ENCODE measurements at regions not wholly inside any gene's neighbourhood (a gene's known extent, or its start where the extent isn't known, plus 50 kb on each side); places are given as distances from the start of the nearest gene placed in this dataset.
"Not testable (repeated sequence)": the region's sequence is repeated elsewhere in the genome, so short reads cannot be mapped to it uniquely, and the experiment has no call there.

DNA sequence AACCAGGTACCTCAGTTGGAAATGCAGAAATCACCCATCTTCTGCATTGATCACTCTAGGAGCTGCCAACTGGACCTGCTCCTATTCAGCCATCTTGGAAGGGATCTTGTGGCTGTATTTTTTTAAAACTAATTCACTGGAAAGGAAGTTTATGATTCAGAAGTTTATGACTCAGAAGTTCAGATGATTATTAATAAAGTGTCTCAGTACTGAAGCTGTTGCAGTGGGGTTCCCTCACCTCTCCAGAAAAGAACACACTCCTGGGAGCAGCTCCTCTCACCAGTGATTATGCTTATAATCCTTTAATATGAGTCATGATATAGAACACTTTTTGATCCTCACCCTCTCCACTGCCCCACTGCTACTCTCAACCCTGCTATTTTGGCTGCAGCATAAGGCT is 291.2 kb upstream of the HS3ST5 start:
- Histone ChIP-seq H2AFZ (ENCODE audit: control insufficient read depth, low read depth, low read length) (no peak overlapping the region), H3K9me3 (replicated peaks; ENCODE audit: control insufficient read depth, insufficient read depth, low read length) (no peaks in the 10 kb centered on the region), H3K27ac (ENCODE audit: control insufficient read depth, insufficient read depth) (no peak overlapping the region), H3K9ac (ENCODE audit: control insufficient read depth, insufficient read depth, low read length) (no peak overlapping the region), H3K79me2 (ENCODE audit: control insufficient read depth, insufficient read depth, low read length) (no peaks in the 10 kb centered on the region), H3K4me3 (no peak overlapping the region), H3K36me3 (ENCODE audit: control insufficient read depth in 2 of 2, insufficient read depth in 2 of 2, low read length in 1 of 2) (no peaks in the 10 kb centered on the region), H3K4me2 (ENCODE audit: control insufficient read depth, insufficient read depth) (no peak overlapping the region), H3K27me3 (replicated peaks in 1 of 2; ENCODE audit: control insufficient read depth in 2 of 2, insufficient read depth in 2 of 2, low read length in 1 of 2) (no peaks in the 10 kb centered on the region), H3K4me1 (ENCODE audit: control insufficient read depth, insufficient read depth, low read length) (no peaks in the 10 kb centered on the region), H4K20me1 (ENCODE audit: control insufficient read depth, insufficient read depth) (no peaks in the 10 kb centered on the region)
- intact Hi-C loops (cut with micrococcal nuclease; ENCODE audit: unreplicated experiment) (no loop called here), in situ Hi-C loops (cut with MboI) (no loop called here)
- ChIA-PET CTCF (no interaction called here), RAD21 (ENCODE audit: unreplicated experiment) (no interaction called here), POLR2A (no interaction called here), SMC1A (ENCODE audit: uncharacterized antibody, unreplicated experiment) (no interaction called here)
- FAIRE-seq (no peak), DNase-seq (ENCODE audit: low read depth, low spot score) (no peak), ATAC-seq (no peak)
- TF ChIP-seq MXI1 (IDR thresholded peaks at IDR 0.05; ENCODE audit: low read depth, low read length) (no peak), MTA2 (IDR thresholded peaks at IDR 0.05; ENCODE audit: low read depth) (no peak), IKZF1 (conservative IDR thresholded peaks at IDR 0.05) (no peak), IRF4 (IDR thresholded peaks at IDR 0.05; ENCODE audit: low read depth, low read length) (no peak), STAT1 (conservative IDR thresholded peaks at IDR 0.05) (no peak)
- TF ChIP-seq, protein P1, sequence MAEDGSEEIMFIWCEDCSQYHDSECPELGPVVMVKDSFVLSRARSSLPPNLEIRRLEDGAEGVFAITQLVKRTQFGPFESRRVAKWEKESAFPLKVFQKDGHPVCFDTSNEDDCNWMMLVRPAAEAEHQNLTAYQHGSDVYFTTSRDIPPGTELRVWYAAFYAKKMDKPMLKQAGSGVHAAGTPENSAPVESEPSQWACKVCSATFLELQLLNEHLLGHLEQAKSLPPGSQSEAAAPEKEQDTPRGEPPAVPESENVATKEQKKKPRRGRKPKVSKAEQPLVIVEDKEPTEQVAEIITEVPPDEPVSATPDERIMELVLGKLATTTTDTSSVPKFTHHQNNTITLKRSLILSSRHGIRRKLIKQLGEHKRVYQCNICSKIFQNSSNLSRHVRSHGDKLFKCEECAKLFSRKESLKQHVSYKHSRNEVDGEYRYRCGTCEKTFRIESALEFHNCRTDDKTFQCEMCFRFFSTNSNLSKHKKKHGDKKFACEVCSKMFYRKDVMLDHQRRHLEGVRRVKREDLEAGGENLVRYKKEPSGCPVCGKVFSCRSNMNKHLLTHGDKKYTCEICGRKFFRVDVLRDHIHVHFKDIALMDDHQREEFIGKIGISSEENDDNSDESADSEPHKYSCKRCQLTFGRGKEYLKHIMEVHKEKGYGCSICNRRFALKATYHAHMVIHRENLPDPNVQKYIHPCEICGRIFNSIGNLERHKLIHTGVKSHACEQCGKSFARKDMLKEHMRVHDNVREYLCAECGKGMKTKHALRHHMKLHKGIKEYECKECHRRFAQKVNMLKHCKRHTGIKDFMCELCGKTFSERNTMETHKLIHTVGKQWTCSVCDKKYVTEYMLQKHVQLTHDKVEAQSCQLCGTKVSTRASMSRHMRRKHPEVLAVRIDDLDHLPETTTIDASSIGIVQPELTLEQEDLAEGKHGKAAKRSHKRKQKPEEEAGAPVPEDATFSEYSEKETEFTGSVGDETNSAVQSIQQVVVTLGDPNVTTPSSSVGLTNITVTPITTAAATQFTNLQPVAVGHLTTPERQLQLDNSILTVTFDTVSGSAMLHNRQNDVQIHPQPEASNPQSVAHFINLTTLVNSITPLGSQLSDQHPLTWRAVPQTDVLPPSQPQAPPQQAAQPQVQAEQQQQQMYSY (CRISPR knock-in tag; IDR thresholded peaks at IDR 0.05): no peak
- BruUV-seq (replicated peaks): no TSS peak

DNA sequence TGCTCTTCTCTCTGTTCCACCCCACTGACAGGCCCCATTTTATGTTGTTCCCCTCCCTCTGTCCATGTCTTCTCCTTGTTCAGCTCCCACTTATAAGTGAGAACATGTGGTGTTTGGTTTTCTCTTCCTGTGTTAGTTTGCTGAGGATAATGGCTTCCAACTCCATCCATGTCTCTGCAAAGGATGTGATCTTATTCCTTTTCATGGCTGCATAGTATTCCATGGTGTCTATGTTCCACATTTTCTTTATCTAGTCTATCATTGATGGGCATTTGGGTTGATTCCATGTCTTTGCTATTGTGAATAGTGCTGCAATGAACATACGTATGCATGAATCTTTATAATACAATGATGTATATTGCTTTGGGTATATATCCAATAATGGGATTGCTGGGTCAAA is 283.4 kb upstream of the HS3ST5 start:
- DNase-seq (ENCODE audit: low read depth, low spot score); H3K4me1 ChIP-seq (ENCODE audit: control insufficient read depth, insufficient read depth, low read length); BruUV-seq (replicated peaks); H3K79me2 ChIP-seq (ENCODE audit: control insufficient read depth, insufficient read depth, low read length); intact Hi-C loops (cut with micrococcal nuclease; ENCODE audit: unreplicated experiment); SMC1A ChIA-PET (ENCODE audit: uncharacterized antibody, unreplicated experiment); H3K4me3 ChIP-seq; POLR2A ChIA-PET; in situ Hi-C loops (cut with MboI); H3K36me3 ChIP-seq (ENCODE audit: control insufficient read depth in 2 of 2, insufficient read depth in 2 of 2, low read length in 1 of 2); H3K9ac ChIP-seq (ENCODE audit: control insufficient read depth, insufficient read depth, low read length); H3K4me2 ChIP-seq (ENCODE audit: control insufficient read depth, insufficient read depth); FAIRE-seq; CTCF ChIA-PET; H3K27me3 ChIP-seq (replicated peaks in 1 of 2; ENCODE audit: control insufficient read depth in 2 of 2, insufficient read depth in 2 of 2, low read length in 1 of 2); RAD21 ChIA-PET (ENCODE audit: unreplicated experiment); H3K9me3 ChIP-seq (replicated peaks; ENCODE audit: control insufficient read depth, insufficient read depth, low read length); ATAC-seq; H3K27ac ChIP-seq (ENCODE audit: control insufficient read depth, insufficient read depth); H4K20me1 ChIP-seq (ENCODE audit: control insufficient read depth, insufficient read depth); H2AFZ ChIP-seq (ENCODE audit: control insufficient read depth, low read depth, low read length): not testable (repeated sequence)
- WGBS (ENCODE audit: insufficient coverage, insufficient replicate concordance, low lambda C conversion rate, missing lambda C conversion rate): 35% methylated on average over 1 of the region's 1 CpG
